HepG2 (cell line): ENCODE measurements at regions not wholly inside any gene's neighbourhood (a gene's known extent, or its start where the extent isn't known, plus 50 kb on each side); places are given as distances from the start of the nearest gene placed in this dataset.

Source experiments
- PHF8 ChIP-seq: sonication (generic); formaldehyde crosslinking; IDR thresholded peaks from 2 replicates; pipeline ENCODE4 v1.5.0; 2020; ENCODE audit warnings: missing genetic modification reagents
- ZNF24 ChIP-seq: fragments of 450-650 bp; IDR thresholded peaks from 2 replicates; pipeline ENCODE4 v1.6.1; 2017; ENCODE audit warnings: antibody characterized with exemption, mild to moderate bottlenecking
- ZNF274 ChIP-seq: sonication (generic); formaldehyde crosslinking; IDR thresholded peaks from 2 replicates; pipeline ENCODE4 v1.5.1; 2020; ENCODE audit warnings: mild to moderate bottlenecking, missing genetic modification reagents
- TF ChIP-seq, protein P1 (sequence below): sonication (generic); formaldehyde crosslinking; IDR thresholded peaks from 2 replicates; pipeline ENCODE4 v1.4.0; 2020; ENCODE audit warnings: missing genetic modification reagents

GRCh38 chr1:59045137-59045536, 251.8 kb upstream of the FGGY start:
- TF ChIP-seq ZNF274 (CRISPR knock-in tag) = no peak
- no peak for TF ChIP-seq ZNF24
- TF ChIP-seq PHF8 (CRISPR knock-in tag) = no peak
- TF ChIP-seq, protein P1, sequence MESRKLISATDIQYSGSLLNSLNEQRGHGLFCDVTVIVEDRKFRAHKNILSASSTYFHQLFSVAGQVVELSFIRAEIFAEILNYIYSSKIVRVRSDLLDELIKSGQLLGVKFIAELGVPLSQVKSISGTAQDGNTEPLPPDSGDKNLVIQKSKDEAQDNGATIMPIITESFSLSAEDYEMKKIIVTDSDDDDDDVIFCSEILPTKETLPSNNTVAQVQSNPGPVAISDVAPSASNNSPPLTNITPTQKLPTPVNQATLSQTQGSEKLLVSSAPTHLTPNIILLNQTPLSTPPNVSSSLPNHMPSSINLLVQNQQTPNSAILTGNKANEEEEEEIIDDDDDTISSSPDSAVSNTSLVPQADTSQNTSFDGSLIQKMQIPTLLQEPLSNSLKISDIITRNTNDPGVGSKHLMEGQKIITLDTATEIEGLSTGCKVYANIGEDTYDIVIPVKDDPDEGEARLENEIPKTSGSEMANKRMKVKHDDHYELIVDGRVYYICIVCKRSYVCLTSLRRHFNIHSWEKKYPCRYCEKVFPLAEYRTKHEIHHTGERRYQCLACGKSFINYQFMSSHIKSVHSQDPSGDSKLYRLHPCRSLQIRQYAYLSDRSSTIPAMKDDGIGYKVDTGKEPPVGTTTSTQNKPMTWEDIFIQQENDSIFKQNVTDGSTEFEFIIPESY = no peak
